H9 (cell line): ENCODE measurements at regions not wholly inside any gene's neighbourhood (a gene's known extent, or its start where the extent isn't known, plus 50 kb on each side); places are given as distances from the start of the nearest gene placed in this dataset.

Experiments
- DNase-seq: peaks from one replicate; pipeline ENCODE4 v3.0.0-alpha.2; 2017
- H2AFZ ChIP-seq: one replicate; pipeline ENCODE4 v1.6.1; 2013; ENCODE audit warnings: mild to moderate bottlenecking, low read length, control low read depth, moderate library complexity
- H2AK5ac ChIP-seq: 2 replicates; pipeline ENCODE4 v1.6.1; 2013; ENCODE audit warnings: low read length, control low read depth, mixed read lengths; ENCODE audit not compliant: insufficient read length
- H2BK120ac ChIP-seq: one replicate; pipeline ENCODE4 v1.6.1; 2013; ENCODE audit warnings: low read depth, mild to moderate bottlenecking, low read length, control low read depth, inconsistent platforms; ENCODE audit not compliant: poor library complexity, severe bottlenecking
- H2BK12ac ChIP-seq: 2 replicates; pipeline ENCODE4 v1.6.1; 2013; ENCODE audit warnings: low read length, control low read depth, mixed read lengths, low read depth; ENCODE audit not compliant: insufficient read length
- H2BK15ac ChIP-seq: 2 replicates; pipeline ENCODE4 v1.6.1; 2013; ENCODE audit warnings: low read depth, low read length, control low read depth
- H2BK20ac ChIP-seq: one replicate; pipeline ENCODE4 v1.6.1; 2013; ENCODE audit warnings: low read depth, mild to moderate bottlenecking, low read length, control low read depth, inconsistent platforms; ENCODE audit not compliant: poor library complexity, severe bottlenecking
- H2BK5ac ChIP-seq: 2 replicates; pipeline ENCODE4 v1.6.1; 2013; ENCODE audit warnings: low read length, control low read depth, mixed read lengths; ENCODE audit not compliant: insufficient read length
- H3K14ac ChIP-seq: 2 replicates; pipeline ENCODE4 v1.6.1; 2013; ENCODE audit warnings: low read length, control low read depth; ENCODE audit not compliant: insufficient read depth
- H3K18ac ChIP-seq: 2 replicates; pipeline ENCODE4 v1.6.1; 2013; ENCODE audit warnings: low read depth, mild to moderate bottlenecking, mixed read lengths, low read length, control low read depth; ENCODE audit not compliant: insufficient read length
- H3K23ac ChIP-seq: 2 replicates; pipeline ENCODE4 v1.6.1; 2013; ENCODE audit warnings: low read length, control low read depth, mixed read lengths, low read depth; ENCODE audit not compliant: insufficient read length
- H3K23me2 ChIP-seq: 2 replicates; pipeline ENCODE4 v1.6.1; 2013; ENCODE audit warnings: low read depth, mild to moderate bottlenecking, mixed read lengths, low read length, control low read depth; ENCODE audit not compliant: insufficient read length, poor library complexity, severe bottlenecking
- H3K27ac ChIP-seq: 2 replicates; pipeline ENCODE4 v1.5.1; 2013; ENCODE audit warnings: low read length, control low read depth, mixed read lengths, low read depth; ENCODE audit not compliant: insufficient read length
- H3K27me3 ChIP-seq: 2 replicates; pipeline ENCODE4 v1.6.1; 2013; ENCODE audit warnings: low read length, control low read depth, inconsistent platforms; ENCODE audit not compliant: insufficient read depth
- H3K4ac ChIP-seq: 2 replicates; pipeline ENCODE4 v1.6.1; 2013; ENCODE audit warnings: low read depth, mild to moderate bottlenecking, control low read depth, inconsistent platforms, low read length, moderate library complexity
- H3K4me1 ChIP-seq: 2 replicates; pipeline ENCODE4 v1.6.1; 2013; ENCODE audit warnings: low read length, control low read depth, inconsistent platforms; ENCODE audit not compliant: insufficient read depth
- H3K4me2 ChIP-seq: 2 replicates; pipeline ENCODE4 v1.6.1; 2013; ENCODE audit warnings: low read length, control low read depth, mixed read lengths; ENCODE audit not compliant: insufficient read length, insufficient read depth
- H3K56ac ChIP-seq: 2 replicates; pipeline ENCODE4 v1.6.1; 2013; ENCODE audit warnings: low read depth, mild to moderate bottlenecking, mixed read lengths, low read length, control low read depth; ENCODE audit not compliant: insufficient read length
- H3K79me1 ChIP-seq: 2 replicates; pipeline ENCODE4 v1.6.1; 2013; ENCODE audit warnings: low read depth, mild to moderate bottlenecking, moderate library complexity, low read length, control low read depth, inconsistent platforms; ENCODE audit not compliant: insufficient read depth, poor library complexity, severe bottlenecking
- H3K79me2 ChIP-seq: 2 replicates; pipeline ENCODE4 v1.6.1; 2013; ENCODE audit warnings: low read length, control low read depth, inconsistent platforms; ENCODE audit not compliant: insufficient read depth
- H3K9ac ChIP-seq: 2 replicates; pipeline ENCODE4 v1.6.1; 2013; ENCODE audit warnings: low read length, control low read depth, mixed read lengths; ENCODE audit not compliant: insufficient read length; ENCODE audit errors: extremely low read depth
- H3K9me3 ChIP-seq: one replicate; pipeline ENCODE4 v1.6.1; 2013; ENCODE audit warnings: low read depth, low read length, inconsistent platforms; ENCODE audit not compliant: control insufficient read depth
- H3T11ph ChIP-seq: one replicate; pipeline ENCODE4 v1.6.1; 2013; ENCODE audit warnings: mild to moderate bottlenecking, low read length, control low read depth, inconsistent platforms
- H4K20me1 ChIP-seq: one replicate; pipeline ENCODE4 v1.6.1; 2013; ENCODE audit not compliant: control insufficient read depth, insufficient read length, insufficient read depth
- H4K5ac ChIP-seq: 2 replicates; pipeline ENCODE4 v1.6.1; 2013; ENCODE audit warnings: low read depth, mild to moderate bottlenecking, mixed read lengths, low read length, control low read depth; ENCODE audit not compliant: insufficient read length
- H4K8ac ChIP-seq: replicated peaks from 2 replicates; pipeline ENCODE4 v1.6.1; 2013; ENCODE audit warnings: low read length, control low read depth, mixed read lengths, low read depth; ENCODE audit not compliant: insufficient read length
- H4K91ac ChIP-seq: 2 replicates; pipeline ENCODE4 v1.6.1; 2013; ENCODE audit warnings: low read depth, mild to moderate bottlenecking, moderate library complexity, mixed read lengths, low read length, control low read depth; ENCODE audit not compliant: insufficient read length
- H3K27ac Mint-ChIP-seq, 3 experiments: 2 replicates in 2 of 3; 3 replicates in 1 of 3; pipeline ENCODE4 v1.8.0; 2020 to 2021; ENCODE audit warnings: mixed read lengths in 3 of 3, mild to moderate bottlenecking in 1 of 3, moderate library complexity in 1 of 3
- H3K27me3 Mint-ChIP-seq: 2 replicates; pipeline ENCODE4 v1.8.0; 2021; ENCODE audit warnings: low read depth, mild to moderate bottlenecking, moderate library complexity, mixed read lengths
- H3K36me3 Mint-ChIP-seq, 3 experiments: 2 replicates in 2 of 3; 3 replicates in 1 of 3; pipeline ENCODE4 v1.8.0; 2020 to 2021; ENCODE audit warnings: low read depth in 3 of 3, mixed read lengths in 3 of 3; ENCODE audit not compliant: insufficient read depth in 1 of 3
- H3K4me1 Mint-ChIP-seq, 2 experiments: 2 replicates each; pipeline ENCODE4 v1.8.0; 2020; ENCODE audit warnings: mixed read lengths in 2 of 2
- H3K4me3 Mint-ChIP-seq, 2 experiments: 2 replicates in 1 of 2; 3 replicates in 1 of 2; pipeline ENCODE4 v1.8.0; 2020 to 2021; ENCODE audit warnings: mild to moderate bottlenecking in 2 of 2, mixed read lengths in 2 of 2, moderate library complexity in 1 of 2
- H3K9me3 Mint-ChIP-seq, 2 experiments: 2 replicates in 1 of 2; 3 replicates in 1 of 2; pipeline ENCODE4 v1.8.0; 2020; ENCODE audit warnings: mild to moderate bottlenecking in 2 of 2, mixed read lengths in 2 of 2, moderate library complexity in 1 of 2
- CTCF ChIP-seq: fragments of 200-600 bp; sonication (generic); conservative IDR thresholded peaks from 3 replicates; pipeline ENCODE4 v1.8.0; 2021; ENCODE audit warnings: antibody characterized with exemption, mild to moderate bottlenecking
- WGBS: extraction: QIAGEN DNeasy Blood & Tissue Kit; methylation state at CpG from one replicate; pipeline ENCODE4 v1.1.7; 2013; ENCODE audit warnings: missing lambda C conversion rate, low lambda C conversion rate, mixed read lengths; ENCODE audit not compliant: insufficient read length; ENCODE audit errors: extremely low coverage; 5-methylcytosine and 5-hydroxymethylcytosine counted together

- Mint-ChIP-seq H3K27ac (peak overlapping the region; percentile 25 to 69 (median 44); a peak in 4 of 7 replicates), H3K4me1 (peaks cover 23% of the 10 kb centered on the region in 2 experiments), H3K27me3 (no peaks in the 10 kb centered on the region), H3K9me3 (no peaks in the 10 kb centered on the region), H3K4me3 (no peak overlapping the region), H3K36me3 (no peaks in the 10 kb centered on the region)
- Histone ChIP-seq H2AFZ (peak overlapping the region; percentile 22), H4K91ac (no peak overlapping the region), H3K4ac (no peak overlapping the region), H3K27ac (no peak overlapping the region), H3K23ac (no peak overlapping the region), H2BK5ac (no peak overlapping the region), H2BK15ac (no peak overlapping the region), H2BK12ac (no peak overlapping the region), H2BK120ac (no peak overlapping the region), H3K79me2 (no peaks in the 10 kb centered on the region), H3K23me2 (no peaks in the 10 kb centered on the region), H3K14ac (no peak overlapping the region), H3K9ac (no peak overlapping the region), H3K9me3 (no peaks in the 10 kb centered on the region), H3K79me1 (no peaks in the 10 kb centered on the region), H3K4me1 (peaks cover 3% of the 10 kb centered on the region; the same call in 1 of the 2 replicates), H2BK20ac (no peak overlapping the region), H2AK5ac (no peak overlapping the region), H3K18ac (no peak overlapping the region), H3T11ph (no peak overlapping the region), H4K5ac (no peak overlapping the region), H3K27me3 (no peaks in the 10 kb centered on the region), H4K20me1 (no peaks in the 10 kb centered on the region), H3K4me2 (no peak overlapping the region), H3K56ac (no peak overlapping the region), H4K8ac (no peak overlapping the region)
- TF ChIP-seq CTCF, result no peak
- DNase-seq, result no peak
- WGBS, result no CpG with 5 or more reads among the region's 2 CpGs
These were observed 91.7 kb upstream of the MEOX2 start for GRCh38 chr7:15778191-15778590.
